Ovary (tissue), 7 donors: ENCODE measurements at regions not wholly inside any gene's neighbourhood (a gene's known extent, or its start where the extent isn't known, plus 50 kb on each side); places are given as distances from the start of the nearest gene placed in this dataset.

ENCODE experiments used
- DNase-seq, 5 donors: peaks; one replicate each; pipeline ENCODE4 v3.0.0-alpha.2; 2019 to 2020
- H3K27ac ChIP-seq, 2 donors: fragments of 200-600 bp; one replicate each; pipeline versions ENCODE4 v1.5.1 to v1.8.0; 2019 to 2022
- H3K27me3 ChIP-seq: fragments of 200-600 bp; one replicate; pipeline ENCODE4 v1.8.0; 2022
- H3K36me3 ChIP-seq: fragments of 200-600 bp; sonication (generic); one replicate; pipeline ENCODE4 v1.5.1; 2019
- H3K4me1 ChIP-seq: one replicate; pipeline ENCODE4 v1.8.1; 2013; ENCODE audit warnings: mild to moderate bottlenecking, moderate library complexity; ENCODE audit not compliant: insufficient read depth
- H3K4me3 ChIP-seq: fragments of 200-600 bp; sonication (generic); one replicate; pipeline ENCODE4 v1.5.1; 2017
- H3K9me3 ChIP-seq, 2 donors: fragments of 200-600 bp in 1 of 2; sonication (generic) in 1 of 2; one replicate each; pipeline versions ENCODE4 v1.5.1 to v1.8.1; 2013 to 2019; ENCODE audit warnings: mild to moderate bottlenecking in 1 of 2, moderate library complexity in 1 of 2
- CTCF ChIP-seq, 3 donors: fragments of 450-650 bp in 2 of 3; fragments of 200-600 bp in 1 of 3; IDR thresholded peaks; one replicate each; pipeline versions ENCODE4 v1.5.1 to v1.8.0; 2016 to 2022; ENCODE audit warnings: antibody characterized with exemption in 3 of 3, mild to moderate bottlenecking in 1 of 3
- EP300 ChIP-seq: sonication (generic); formaldehyde crosslinking; IDR thresholded peaks from one replicate; pipeline ENCODE4 v1.6.1; 2017; ENCODE audit warnings: antibody characterized with exemption
- POLR2A ChIP-seq: fragments of 450-650 bp; IDR thresholded peaks from one replicate; pipeline ENCODE4 v1.6.1; 2017; ENCODE audit warnings: antibody characterized with exemption, mild to moderate bottlenecking, moderate library complexity
- WGBS, 3 donors: extraction: QIAGEN DNeasy Blood & Tissue Kit in 1 of 3; methylation state at CpG; one replicate each; pipeline versions ENCODE4 v1.1.5 to v1.1.7; 2013 to 2017; 5-methylcytosine and 5-hydroxymethylcytosine counted together
- intact Hi-C, 4 donors: fragments of 100-400 bp; cut with DNase I; formaldehyde crosslinking; loops; one replicate each; pipeline versions ENCODE4 v1.11.0 to v1.15.1; 2022 to 2023
- donor health status: DM: no; HTN: no; CAD: no; lungs with moderate emphysema.
- donor health status: DM: no; HTN: no; CAD: no.
- donor health status: Bipolar disorder and iron deficiency.
- donor health status: DM: no; HTN: no; CAD: no.
- donor health status: DM: yes; HTN: yes; CAD: no.

- DNase-seq: no peak
- Histone ChIP-seq H3K4me3 (no peak overlapping the region), H3K4me1 (no peaks in the 10 kb centered on the region), H3K27ac (no peak overlapping the region), H3K36me3 (no peaks in the 10 kb centered on the region), H3K9me3 (no peaks in the 10 kb centered on the region), H3K27me3 (no peaks in the 10 kb centered on the region)
- WGBS, 3 donors: 47 to 71% (median 50%) methylated on average over 4 of the region's 4 CpGs
- intact Hi-C loops: no loop called here
- no peak for TF ChIP-seq CTCF (IDR thresholded peaks at IDR 0.05)
Observed at GRCh38 chrX:79618280-79618679, 251.1 kb upstream of the ITM2A start.

- Histone ChIP-seq H3K4me3 (no peak overlapping the region), H3K4me1 (no peaks in the 10 kb centered on the region), H3K27ac (no peak overlapping the region), H3K9me3 (no peaks in the 10 kb centered on the region), H3K27me3 (no peaks in the 10 kb centered on the region), H3K36me3 (no peaks in the 10 kb centered on the region)
- TF ChIP-seq POLR2A (no peak), CTCF (IDR thresholded peaks at IDR 0.05) (no peak), EP300 (no peak)
- intact Hi-C loops: no loop called here
- DNase-seq: no peak
- WGBS, 3 donors: 68 to 79% (median 77%) methylated on average over 4 of the region's 4 CpGs
Observed at GRCh38 chrX:79604364-79604763, 237.2 kb upstream of the ITM2A start.

- no peak for DNase-seq
- Histone ChIP-seq H3K36me3 (no peaks in the 10 kb centered on the region), H3K27me3 (no peaks in the 10 kb centered on the region), H3K9me3 (no peaks in the 10 kb centered on the region), H3K4me3 (no peak overlapping the region), H3K27ac (no peak overlapping the region), H3K4me1 (no peaks in the 10 kb centered on the region)
- intact Hi-C loops: no loop called here
- TF ChIP-seq EP300: no peak
- no peak for TF ChIP-seq CTCF (IDR thresholded peaks at IDR 0.05)
- TF ChIP-seq POLR2A: no peak
- 33 to 37% (median 36%) methylated on average over 3 of the region's 3 CpGs for WGBS, 3 donors
Observed at GRCh38 chrX:79601341-79602131, 234.4 kb upstream of the ITM2A start.

GRCh38 chrX:79592259-79592658 lies 225.1 kb upstream of the ITM2A start:
- no peaks in the 10 kb centered on the region for H3K4me1 ChIP-seq
- no peak overlapping the region for H3K27ac ChIP-seq
- 14 to 18% (median 14%) methylated on average over 3 of the region's 3 CpGs for WGBS, 3 donors
- no peak overlapping the region for H3K4me3 ChIP-seq
- H3K27me3 ChIP-seq: no peaks in the 10 kb centered on the region
- intact Hi-C loops: no loop called here
- no peak for DNase-seq
- no peaks in the 10 kb centered on the region for H3K9me3 ChIP-seq
- no peak for TF ChIP-seq CTCF (IDR thresholded peaks at IDR 0.05)
- TF ChIP-seq POLR2A: no peak
- no peak for TF ChIP-seq EP300
- no peaks in the 10 kb centered on the region for H3K36me3 ChIP-seq
